HepG2 (cell line): ENCODE measurements at regions not wholly inside any gene's neighbourhood (a gene's known extent, or its start where the extent isn't known, plus 50 kb on each side); places are given as distances from the start of the nearest gene placed in this dataset.

ENCODE experiments used
- ATAC-seq: fragments of 200-7000 bp; cut with Tn5 transposase; 3 replicates; pipeline ENCODE4 v1.9.1; 2020; ENCODE audit warnings: mild to moderate bottlenecking, moderate library complexity
- BruUV-seq: library from RNA; stranded (reverse); fragments of 400-500 nt; replicated peaks from 2 replicates; lab custom pipeline; 2021; lab: Mats Ljungman, UMichigan
- CTCF ChIA-PET: fragments of 300-600 bp; formaldehyde crosslinking; extraction: SDS; loops from one replicate; lab custom pipeline; 2021; ENCODE audit warnings: low total read pairs, inconsistent platforms, low intra/inter-chr PET ratio; lab: Yijun Ruan, JAX
- POLR2A ChIA-PET: fragments of 350-600 bp; sonication (Branson Sonifier 250); formaldehyde crosslinking; loops from one replicate; lab custom pipeline; 2020; ENCODE audit warnings: antibody characterized with exemption, inconsistent platforms; lab: Yijun Ruan, JAX
- DNase-seq: peaks from one replicate; pipeline ENCODE4 v3.0.0-alpha.2; 2015; ENCODE audit warnings: low spot score
- FAIRE-seq: peaks from 3 replicates; lab custom pipeline; 2011; peaks lifted over from hg19 to GRCh38; lab: Jason Lieb, UNC
- H2AFZ ChIP-seq: one replicate; pipeline ENCODE4 v1.6.1; 2011; ENCODE audit warnings: low read length, inconsistent platforms
- H3K27ac ChIP-seq: fragments of 300-600 bp; 3 replicates; pipeline ENCODE4 v1.8.0; 2011; ENCODE audit warnings: mixed run types, mild to moderate bottlenecking, mixed read lengths, low read length, inconsistent platforms; ENCODE audit not compliant: insufficient read depth; ENCODE audit errors: extremely low read length
- H3K27me3 ChIP-seq, 2 experiments: fragments of 200-600 bp in 1 of 2; 2 replicates in 1 of 2; 3 replicates in 1 of 2; pipeline versions ENCODE4 v1.6.0 to v1.8.0; 2011; ENCODE audit warnings: low read length in 2 of 2, mild to moderate bottlenecking in 2 of 2, moderate library complexity in 2 of 2, inconsistent platforms in 1 of 2; ENCODE audit not compliant: insufficient read depth in 2 of 2, control insufficient read depth in 1 of 2
- H3K36me3 ChIP-seq, 2 experiments: fragments of 200-600 bp in 1 of 2; replicated peaks in 1 of 2; 2 replicates in 1 of 2; 3 replicates in 1 of 2; pipeline versions ENCODE4 v1.5.1 to v1.8.0; 2011; ENCODE audit warnings: low read length in 2 of 2, inconsistent platforms in 1 of 2; ENCODE audit not compliant: insufficient read depth in 2 of 2, control insufficient read depth in 1 of 2
- H3K4me1 ChIP-seq: 2 replicates; pipeline ENCODE4 v1.5.1; 2012; ENCODE audit warnings: low read length, inconsistent platforms; ENCODE audit not compliant: insufficient read depth
- H3K4me2 ChIP-seq: 2 replicates; pipeline ENCODE4 v1.6.0; 2011; ENCODE audit warnings: low read depth, low read length, inconsistent platforms
- H3K4me3 ChIP-seq, 3 experiments: fragments of 200-600 bp in 1 of 3; sonication (generic), shearing (Covaris generic) in 1 of 3; replicated peaks in 1 of 3; 2 replicates each; pipeline ENCODE4 v1.5.1; 2011 to 2016; ENCODE audit warnings: low read length in 3 of 3, inconsistent platforms in 2 of 3, low read depth in 2 of 3, mild to moderate bottlenecking in 2 of 3, control low read depth in 1 of 3, mixed read lengths in 1 of 3; ENCODE audit not compliant: insufficient read depth in 1 of 3
- H3K79me2 ChIP-seq: one replicate; pipeline ENCODE4 v1.6.1; 2011; ENCODE audit warnings: low read length, inconsistent platforms; ENCODE audit not compliant: insufficient read depth
- H3K9ac ChIP-seq: 2 replicates; pipeline ENCODE4 v1.6.0; 2011; ENCODE audit warnings: mild to moderate bottlenecking, low read depth, low read length, inconsistent platforms; ENCODE audit not compliant: insufficient read depth
- H3K9me3 ChIP-seq: 2 replicates; pipeline ENCODE4 v1.5.1; 2012; ENCODE audit warnings: mild to moderate bottlenecking, low read length
- H4K20me1 ChIP-seq: 2 replicates; pipeline ENCODE4 v1.6.0; 2011; ENCODE audit warnings: inconsistent platforms, mild to moderate bottlenecking, low read length, moderate library complexity; ENCODE audit not compliant: insufficient read depth
- BATF2 ChIP-seq: sonication (generic); formaldehyde crosslinking; IDR thresholded peaks from 2 replicates; pipeline ENCODE4 v1.8.0; 2022; ENCODE audit warnings: mild to moderate bottlenecking, missing genetic modification reagents, moderate library complexity
- DNMT1 ChIP-seq: sonication (generic); formaldehyde crosslinking; IDR thresholded peaks from 2 replicates; pipeline ENCODE4 v1.5.1; 2020; ENCODE audit warnings: mild to moderate bottlenecking, missing genetic modification reagents
- GATAD1 ChIP-seq: IDR thresholded peaks from 2 replicates; pipeline ENCODE4 v1.6.1; 2016; ENCODE audit warnings: missing genetic modification reagents, missing compliant biosample characterization
- IKZF5 ChIP-seq: IDR thresholded peaks from 2 replicates; pipeline ENCODE4 v1.6.1; 2018; ENCODE audit warnings: missing genetic modification reagents, mild to moderate bottlenecking, missing compliant biosample characterization
- KDM2A ChIP-seq: sonication (generic); formaldehyde crosslinking; IDR thresholded peaks from 2 replicates; pipeline ENCODE4 v1.4.0; 2020; ENCODE audit warnings: low read depth, missing genetic modification reagents, borderline replicate concordance
- RCOR2 ChIP-seq: IDR thresholded peaks from 2 replicates; pipeline ENCODE4 v1.6.1; 2016; ENCODE audit warnings: missing biosample characterization, missing genetic modification reagents
- TOPORS ChIP-seq: sonication (generic); formaldehyde crosslinking; IDR thresholded peaks from 2 replicates; pipeline ENCODE4 v1.8.0; 2023; ENCODE audit warnings: mild to moderate bottlenecking, missing genetic modification reagents
- ZBTB39 ChIP-seq: sonication (generic); formaldehyde crosslinking; IDR thresholded peaks from 2 replicates; pipeline ENCODE4 v1.5.0; 2020; ENCODE audit warnings: missing genetic modification reagents
- ZNF451 ChIP-seq: sonication (generic); formaldehyde crosslinking; IDR thresholded peaks from 2 replicates; pipeline ENCODE4 v1.5.0; 2020; ENCODE audit warnings: mild to moderate bottlenecking, missing genetic modification reagents
- ZNF468 ChIP-seq: sonication (generic); formaldehyde crosslinking; IDR thresholded peaks from 2 replicates; pipeline ENCODE4 v1.8.0; 2022; ENCODE audit warnings: mild to moderate bottlenecking, moderate library complexity, missing genetic modification reagents
- ZNF607 ChIP-seq: sonication (generic); formaldehyde crosslinking; IDR thresholded peaks from 2 replicates; pipeline ENCODE4 v1.5.1; 2020; ENCODE audit warnings: missing genetic modification reagents, mild to moderate bottlenecking, borderline replicate concordance
- ZNF768 ChIP-seq: sonication (generic); formaldehyde crosslinking; IDR thresholded peaks from 2 replicates; pipeline ENCODE4 v1.4.0; 2020; ENCODE audit warnings: missing genetic modification reagents
- ZUFSP ChIP-seq: sonication (generic); formaldehyde crosslinking; IDR thresholded peaks from 2 replicates; pipeline ENCODE4 v1.9.0; 2021; ENCODE audit warnings: missing genetic modification reagents, mild to moderate bottlenecking, borderline replicate concordance
- WGBS: methylation state at CpG from one replicate; pipeline ENCODE4 v1.1.6; 2017; ENCODE audit warnings: low lambda C conversion rate; 5-methylcytosine and 5-hydroxymethylcytosine counted together
- in situ Hi-C: cut with HindIII; loops from 2 replicates; pipeline ENCODE4 v1.10.0; 2017; ENCODE audit warnings: low pct_unique_long_range_greater_than_20kb; ENCODE audit not compliant: extremely low pct_ligation_motif_present
- intact Hi-C: fragments of 100-400 bp; cut with micrococcal nuclease; formaldehyde crosslinking; loops from one replicate; pipeline ENCODE4 v1.10.0; 2022; ENCODE audit not compliant: unreplicated experiment

GRCh38 chrX:39836802-39837420 lies 260.8 kb downstream of the BCOR start:
- no peak overlapping the region for H2AFZ ChIP-seq
- no peak overlapping the region for H3K27ac ChIP-seq
- TF ChIP-seq ZUFSP, result no peak
- TF ChIP-seq ZNF768 (CRISPR knock-in tag), result peak; percentile 48; the same call in 1 of the 2 replicates
- intact Hi-C loops, result no loop called here
- no peaks in the 10 kb centered on the region for H4K20me1 ChIP-seq
- POLR2A ChIA-PET, result no interaction called here
- no peaks in the 10 kb centered on the region for H3K36me3 ChIP-seq
- DNase-seq (no peak), ATAC-seq (no peak), FAIRE-seq (no peak)
- no peak overlapping the region; the same call in 1 of the 2 replicates for H3K4me2 ChIP-seq
- WGBS, result 38% methylated on average over 2 of the region's 8 CpGs
- no peak overlapping the region for H3K4me3 ChIP-seq
- in situ Hi-C loops, result no loop called here
- no peak overlapping the region for H3K9ac ChIP-seq
- no peaks in the 10 kb centered on the region for H3K4me1 ChIP-seq
- H3K9me3 ChIP-seq, result no peaks in the 10 kb centered on the region
- peaks cover 0 to 2% of the 10 kb centered on the region in 2 experiments; a peak in 2 of 5 replicates for H3K27me3 ChIP-seq
- no peaks in the 10 kb centered on the region for H3K79me2 ChIP-seq
- no TSS peak for BruUV-seq
- CTCF ChIA-PET, result no interaction called here

GRCh38 chrX:39837688-39838087 lies 260.1 kb downstream of the BCOR start:
- no peak overlapping the region for H3K27ac ChIP-seq
- peaks cover 0 to 2% of the 10 kb centered on the region in 2 experiments; a peak in 2 of 5 replicates for H3K27me3 ChIP-seq
- no peaks in the 10 kb centered on the region for H3K79me2 ChIP-seq
- no peaks in the 10 kb centered on the region for H4K20me1 ChIP-seq
- no peaks in the 10 kb centered on the region for H3K36me3 ChIP-seq
- in situ Hi-C loops (no loop called here), intact Hi-C loops (no loop called here)
- H3K4me2 ChIP-seq, result no peak overlapping the region
- no peak overlapping the region for H3K4me3 ChIP-seq
- no peak for ATAC-seq
- ChIA-PET POLR2A (no interaction called here), CTCF (no interaction called here)
- BruUV-seq, result no TSS peak
- H3K4me1 ChIP-seq, result no peaks in the 10 kb centered on the region
- H2AFZ ChIP-seq, result no peak overlapping the region
- H3K9me3 ChIP-seq, result no peaks in the 10 kb centered on the region
- no peak overlapping the region for H3K9ac ChIP-seq
- no peak for DNase-seq
- FAIRE-seq, result no peak
- 60% methylated on average over 1 of the region's 2 CpGs for WGBS
- no peak for TF ChIP-seq BATF2 (CRISPR knock-in tag)
- no peak for TF ChIP-seq KDM2A (CRISPR knock-in tag)
- no peak for TF ChIP-seq ZNF451 (CRISPR knock-in tag)
- TF ChIP-seq DNMT1 (CRISPR knock-in tag), result no peak
- TF ChIP-seq ZNF468, result no peak
- TF ChIP-seq ZNF607 (CRISPR knock-in tag), result no peak
- TF ChIP-seq TOPORS, result no peak
- TF ChIP-seq ZBTB39 (CRISPR knock-in tag), result no peak
- no peak for TF ChIP-seq IKZF5 (CRISPR knock-in tag)
- TF ChIP-seq RCOR2, result no peak
- no peak for TF ChIP-seq GATAD1 (CRISPR knock-in tag)
